Activated CD4-positive, alpha-beta T cell treated with anti-CD3 and anti-CD28 coated beads, Interleukin-2, amount 50 U/mL, for 24 hours (primary cell): ENCODE measurements at regions not wholly inside any gene's neighbourhood (a gene's known extent, or its start where the extent isn't known, plus 50 kb on each side); places are given as distances from the start of the nearest gene placed in this dataset.

Source experiments
- DNase-seq, 2 donors: peaks; one replicate each; pipeline ENCODE4 v3.0.0-alpha.2; 2020; ENCODE audit warnings: low read depth in 1 of 2, low spot score in 1 of 2

- DNase-seq = no peak
Observed at GRCh38 chr5:113900816-113901215, 387.3 kb downstream of the YTHDC2 start.

- no peak for DNase-seq
Observed at GRCh38 chr5:113901718-113902117, 388.2 kb downstream of the YTHDC2 start.

- DNase-seq = no peak
Observed at GRCh38 chr5:113902917-113903660, 389.6 kb downstream of the YTHDC2 start.

- no peak for DNase-seq
Observed at GRCh38 chr5:113909782-113910181, 396.3 kb downstream of the YTHDC2 start.

- no peak for DNase-seq
Observed at GRCh38 chr5:113917997-113918396, 404.5 kb downstream of the YTHDC2 start.

GRCh38 chr5:113922343-113922742, 408.8 kb downstream of the YTHDC2 start:
- DNase-seq = no peak

- DNase-seq = no peak
Observed at GRCh38 chr5:113935453-113935852, 422.0 kb downstream of the YTHDC2 start.

- DNase-seq = no peak
Observed at GRCh38 chr5:113937301-113937700, 423.8 kb downstream of the YTHDC2 start.

- no peak for DNase-seq
Observed at GRCh38 chr5:113939988-113940387, 421.9 kb upstream of the KCNN2 start.

- no peak for DNase-seq
Observed at GRCh38 chr5:113950186-113950585, 411.7 kb upstream of the KCNN2 start.

GRCh38 chr5:113965225-113965624, 396.6 kb upstream of the KCNN2 start:
- DNase-seq = no peak

- no peak for DNase-seq
Observed at GRCh38 chr5:113969901-113970300, 392.0 kb upstream of the KCNN2 start.

- no peak for DNase-seq
Observed at GRCh38 chr5:113971454-113971853, 390.4 kb upstream of the KCNN2 start.

- DNase-seq = no peak
Observed at GRCh38 chr5:113974976-113975375, 386.9 kb upstream of the KCNN2 start.

GRCh38 chr5:113984928-113985327, 376.9 kb upstream of the KCNN2 start:
- no peak for DNase-seq

GRCh38 chr5:113985505-113985904, 376.4 kb upstream of the KCNN2 start:
- DNase-seq = no peak

GRCh38 chr5:113989278-113989912, 372.5 kb upstream of the KCNN2 start:
- no peak for DNase-seq

- no peak for DNase-seq
Observed at GRCh38 chr5:113989913-113990305, 372.0 kb upstream of the KCNN2 start.

- no peak for DNase-seq
Observed at GRCh38 chr5:114001076-114001475, 360.8 kb upstream of the KCNN2 start.

- DNase-seq = no peak
Observed at GRCh38 chr5:114006582-114006981, 355.3 kb upstream of the KCNN2 start.

GRCh38 chr5:114007678-114008077, 354.2 kb upstream of the KCNN2 start:
- no peak for DNase-seq

- DNase-seq = no peak
Observed at GRCh38 chr5:114010362-114010761, 351.5 kb upstream of the KCNN2 start.

GRCh38 chr5:114018186-114018585, 343.7 kb upstream of the KCNN2 start:
- no peak for DNase-seq
